Epithelial cell of esophagus (primary cell): ENCODE measurements at regions not wholly inside any gene's neighbourhood (a gene's known extent, or its start where the extent isn't known, plus 50 kb on each side); places are given as distances from the start of the nearest gene placed in this dataset.

Source experiments
- DNase-seq: peaks from one replicate; pipeline ENCODE4 v3.0.0; 2010; ENCODE audit warnings: low read depth
- H3K4me3 ChIP-seq: 2 replicates; pipeline ENCODE4 v1.5.1; 2011; ENCODE audit warnings: mild to moderate bottlenecking, low read length, control low read depth
- TF ChIP-seq, protein P1 (sequence below): IDR thresholded peaks from 2 replicates; pipeline ENCODE4 v1.5.1; 2011; ENCODE audit warnings: low read depth, mild to moderate bottlenecking, low read length, control low read depth, inconsistent platforms; ENCODE audit not compliant: insufficient read depth; ENCODE audit errors: missing control alignments

DNA sequence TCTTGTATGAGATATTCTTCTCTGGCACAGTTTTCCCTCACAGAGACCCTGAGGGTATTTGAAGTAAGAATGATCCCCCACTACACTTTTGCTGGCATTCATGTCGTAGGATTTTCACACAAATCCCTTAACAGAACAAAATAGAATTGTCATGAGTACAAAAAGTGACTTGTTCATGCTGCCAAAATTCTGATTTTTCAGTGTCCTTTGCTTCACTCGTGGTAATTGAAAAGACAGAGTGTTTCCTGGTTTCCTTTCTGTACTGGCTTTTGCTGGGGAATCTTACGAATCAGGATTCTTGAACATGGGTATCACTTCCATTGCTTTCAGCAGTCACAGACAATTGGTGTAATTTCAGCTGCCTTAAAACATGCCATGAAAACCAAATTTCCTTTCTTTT, 756.3 kb downstream of the REEP3 start:
- TF ChIP-seq, protein P1, sequence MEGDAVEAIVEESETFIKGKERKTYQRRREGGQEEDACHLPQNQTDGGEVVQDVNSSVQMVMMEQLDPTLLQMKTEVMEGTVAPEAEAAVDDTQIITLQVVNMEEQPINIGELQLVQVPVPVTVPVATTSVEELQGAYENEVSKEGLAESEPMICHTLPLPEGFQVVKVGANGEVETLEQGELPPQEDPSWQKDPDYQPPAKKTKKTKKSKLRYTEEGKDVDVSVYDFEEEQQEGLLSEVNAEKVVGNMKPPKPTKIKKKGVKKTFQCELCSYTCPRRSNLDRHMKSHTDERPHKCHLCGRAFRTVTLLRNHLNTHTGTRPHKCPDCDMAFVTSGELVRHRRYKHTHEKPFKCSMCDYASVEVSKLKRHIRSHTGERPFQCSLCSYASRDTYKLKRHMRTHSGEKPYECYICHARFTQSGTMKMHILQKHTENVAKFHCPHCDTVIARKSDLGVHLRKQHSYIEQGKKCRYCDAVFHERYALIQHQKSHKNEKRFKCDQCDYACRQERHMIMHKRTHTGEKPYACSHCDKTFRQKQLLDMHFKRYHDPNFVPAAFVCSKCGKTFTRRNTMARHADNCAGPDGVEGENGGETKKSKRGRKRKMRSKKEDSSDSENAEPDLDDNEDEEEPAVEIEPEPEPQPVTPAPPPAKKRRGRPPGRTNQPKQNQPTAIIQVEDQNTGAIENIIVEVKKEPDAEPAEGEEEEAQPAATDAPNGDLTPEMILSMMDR = no peak
- DNase-seq = no peak
- no peak overlapping the region for H3K4me3 ChIP-seq

DNA sequence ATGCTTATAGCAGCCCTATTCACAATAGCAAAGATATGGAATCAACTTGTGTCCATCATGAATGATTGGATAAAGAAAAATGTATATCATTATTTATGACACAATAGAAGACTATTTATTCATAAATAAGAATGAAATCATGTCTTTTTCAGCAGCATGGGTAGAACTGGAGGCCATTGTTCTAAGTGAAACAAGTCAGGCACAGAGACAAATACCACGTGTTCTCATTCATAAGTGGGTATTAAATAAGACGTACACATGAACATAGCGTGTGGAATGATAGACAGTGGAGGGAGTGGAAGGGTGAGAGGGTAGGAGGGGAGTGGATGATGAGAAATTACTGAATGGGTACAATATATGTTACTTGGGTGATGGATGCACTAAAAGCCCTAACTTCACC, 762.4 kb downstream of the REEP3 start:
- DNase-seq = no peak
- H3K4me3 ChIP-seq = no peak overlapping the region
- TF ChIP-seq, protein P1 = no peak

DNA sequence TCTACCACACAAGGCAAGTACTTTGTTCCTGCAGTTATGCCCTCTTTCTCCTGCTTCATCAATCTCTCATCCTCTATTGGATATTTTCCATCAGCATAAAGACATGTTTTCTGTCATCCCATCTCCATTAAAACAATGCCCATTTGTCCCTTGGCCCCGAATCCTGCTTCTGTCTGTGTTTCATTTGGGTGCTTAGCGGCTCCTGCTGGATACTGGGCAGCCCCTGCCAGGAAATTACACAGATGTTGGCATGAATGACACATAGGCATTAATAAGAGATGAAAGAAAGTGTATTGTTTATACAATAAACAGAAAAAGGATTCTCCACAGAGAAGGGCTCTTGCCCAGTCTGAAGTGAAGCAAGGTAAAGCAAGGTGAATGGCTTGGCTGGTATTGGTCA, 765.3 kb downstream of the REEP3 start:
- TF ChIP-seq, protein P1 = no peak
- DNase-seq = no peak
- H3K4me3 ChIP-seq = no peak overlapping the region

DNA sequence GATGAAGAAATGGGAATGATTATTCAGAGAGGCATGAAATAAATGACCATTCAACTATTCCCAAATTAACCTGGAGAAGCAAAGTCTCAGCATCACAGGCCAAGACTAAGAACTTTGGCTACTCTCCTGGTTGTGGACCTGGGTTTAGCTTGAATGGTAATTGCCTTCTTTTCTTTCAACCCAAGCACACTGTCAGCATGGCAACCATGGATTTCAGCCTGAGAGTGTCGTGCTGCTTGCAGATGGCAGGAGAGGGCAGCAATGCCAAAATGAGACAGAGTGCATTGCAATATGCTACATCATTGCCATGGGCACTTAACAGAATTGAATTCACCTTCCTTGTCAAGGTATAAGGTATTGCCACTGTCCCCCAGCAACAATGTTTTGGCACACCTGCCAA, 767.2 kb downstream of the REEP3 start:
- H3K4me3 ChIP-seq = no peak overlapping the region
- DNase-seq = no peak

DNA sequence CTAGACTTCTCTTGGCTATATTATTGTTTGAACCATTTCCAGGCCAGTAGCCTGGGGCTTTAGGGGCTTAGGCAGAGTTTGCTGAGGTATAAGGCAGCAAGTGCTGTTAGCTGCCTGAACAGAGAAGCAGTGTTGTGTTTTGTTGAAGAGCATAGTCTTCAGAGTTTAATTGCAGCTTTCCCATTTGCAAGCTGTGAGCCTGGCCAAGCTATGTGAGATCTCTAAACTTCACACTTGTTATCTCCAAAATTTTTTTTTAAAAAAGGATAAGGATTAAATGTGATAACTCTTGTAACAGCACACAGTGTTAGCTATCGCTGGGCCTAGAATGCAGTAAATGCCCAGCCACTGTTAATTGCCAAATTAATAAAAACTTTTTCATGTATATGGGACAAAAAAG, 782.4 kb downstream of the REEP3 start:
- TF ChIP-seq, protein P1 = no peak
- H3K4me3 ChIP-seq = no peak overlapping the region
- DNase-seq = no peak

More for the DNA sequence above, 767.2 kb downstream of the REEP3 start:
- TF ChIP-seq, protein P1 = no peak

DNA sequence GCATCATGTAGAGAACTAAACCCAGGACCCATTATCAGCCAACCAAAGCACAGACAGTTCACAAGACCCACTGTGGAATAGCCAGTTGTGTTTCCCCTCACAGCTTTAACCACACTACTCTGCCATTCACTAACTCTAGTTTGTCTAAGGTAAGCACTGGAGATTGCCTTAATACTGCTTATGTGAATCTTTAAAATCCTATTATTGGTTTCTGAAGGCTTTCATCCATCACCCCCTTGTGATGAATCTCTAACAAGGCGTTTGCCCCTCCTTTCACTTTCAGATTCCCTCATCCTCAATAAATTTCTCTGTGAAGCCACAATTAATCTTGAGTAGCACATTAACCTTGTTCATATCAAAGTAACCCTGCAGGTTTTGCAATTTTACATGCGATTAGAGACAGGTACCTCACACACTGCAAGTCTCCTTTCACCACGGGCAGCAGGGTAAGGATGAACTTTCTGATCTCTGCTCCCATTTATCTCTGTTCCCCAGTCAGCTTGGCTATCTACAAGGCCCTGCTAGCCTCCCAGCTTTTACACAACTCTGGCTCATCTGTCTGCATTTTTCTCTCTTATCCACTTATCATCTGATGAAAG, 785.6 kb downstream of the REEP3 start:
- no peak for DNase-seq
- TF ChIP-seq, protein P1 = no peak

DNA sequence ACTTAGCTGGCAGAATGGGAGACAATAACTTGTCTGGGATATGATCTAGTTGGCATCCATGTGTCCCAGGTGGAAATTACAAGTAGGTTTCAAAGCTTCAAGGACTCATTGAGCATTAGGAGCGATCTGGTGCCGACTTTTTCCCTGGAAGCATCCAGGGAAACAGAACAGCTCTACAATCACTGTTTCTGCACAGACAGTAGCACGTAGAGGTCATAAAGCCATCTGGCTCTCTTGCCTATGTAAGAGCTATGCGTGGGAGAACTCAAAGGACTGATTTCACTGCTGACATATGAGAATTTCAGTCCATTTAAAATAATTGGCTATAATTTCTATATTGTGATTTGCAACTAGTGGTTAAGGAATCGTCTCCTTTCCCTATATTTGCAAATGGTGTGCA, 791.7 kb downstream of the REEP3 start:
- TF ChIP-seq, protein P1 = no peak
- DNase-seq = no peak
- H3K4me3 ChIP-seq = no peak overlapping the region

More for the DNA sequence above, 785.6 kb downstream of the REEP3 start:
- no peak overlapping the region for H3K4me3 ChIP-seq
